Activated CD4-positive, CD25-positive, alpha-beta regulatory T cell treated with anti-CD3 and anti-CD28 coated beads, Interleukin-2, amount 50 U/mL, for 72 hours (primary cell): ENCODE measurements at regions not wholly inside any gene's neighbourhood (a gene's known extent, or its start where the extent isn't known, plus 50 kb on each side); places are given as distances from the start of the nearest gene placed in this dataset.
"Not testable (repeated sequence)": the region's sequence is repeated elsewhere in the genome, so short reads cannot be mapped to it uniquely, and the experiment has no call there.

Source experiments
- DNase-seq: peaks from one replicate; pipeline ENCODE4 v3.0.0; 2021

GRCh38 chr3:170814822-170815221 is 55.2 kb downstream of the RPL22L1 start:
- no peak for DNase-seq

GRCh38 chr3:170813266-170813665 is 56.7 kb downstream of the RPL22L1 start:
- no peak for DNase-seq

GRCh38 chr3:170811928-170812591 is 57.9 kb downstream of the RPL22L1 start:
- peak; percentile 60 for DNase-seq

- no peak for DNase-seq
Measured at GRCh38 chr3:170811515-170811914, 58.5 kb downstream of the RPL22L1 start.

- DNase-seq = no peak
Measured at GRCh38 chr3:170809975-170810357, 60.0 kb downstream of the RPL22L1 start.

GRCh38 chr3:170809007-170809974 is 60.7 kb downstream of the RPL22L1 start:
- DNase-seq = no peak

GRCh38 chr3:170808041-170808440 is 62.0 kb downstream of the RPL22L1 start:
- DNase-seq = no peak

GRCh38 chr3:170806676-170807075 is 63.3 kb downstream of the RPL22L1 start:
- DNase-seq = no peak

- DNase-seq = no peak
Measured at GRCh38 chr3:170806141-170806540, 63.9 kb downstream of the RPL22L1 start.

- not testable (repeated sequence) for DNase-seq
Measured at GRCh38 chr3:170805296-170805695, 64.7 kb downstream of the RPL22L1 start.

- DNase-seq = not testable (repeated sequence)
Measured at GRCh38 chr3:170804634-170805033, 65.4 kb downstream of the RPL22L1 start.

- DNase-seq = no peak
Measured at GRCh38 chr3:170804078-170804477, 65.9 kb downstream of the RPL22L1 start.

- DNase-seq = no peak
Measured at GRCh38 chr3:170802164-170803151, 67.5 kb downstream of the RPL22L1 start.

- DNase-seq = no peak
Measured at GRCh38 chr3:170801597-170801996, 68.4 kb downstream of the RPL22L1 start.

- DNase-seq = not testable (repeated sequence)
Measured at GRCh38 chr3:170800275-170800674, 69.7 kb downstream of the RPL22L1 start.

- DNase-seq = no peak
Measured at GRCh38 chr3:170799009-170799408, 71.0 kb downstream of the RPL22L1 start.

GRCh38 chr3:170797685-170798084 is 72.3 kb downstream of the RPL22L1 start:
- DNase-seq = no peak

- no peak for DNase-seq
Measured at GRCh38 chr3:170792471-170792870, 77.5 kb downstream of the RPL22L1 start.

- no peak for DNase-seq
Measured at GRCh38 chr3:170790647-170791046, 79.3 kb downstream of the RPL22L1 start.

GRCh38 chr3:170787464-170787863 is 82.5 kb downstream of the RPL22L1 start:
- DNase-seq = no peak

GRCh38 chr3:170785454-170785853 is 84.5 kb downstream of the RPL22L1 start:
- DNase-seq = no peak

GRCh38 chr3:170784406-170784805 is 85.6 kb downstream of the RPL22L1 start:
- no peak for DNase-seq

- no peak for DNase-seq
Measured at GRCh38 chr3:170780955-170781354, 89.0 kb downstream of the RPL22L1 start.
